HCT116 (cell line): ENCODE measurements at regions not wholly inside any gene's neighbourhood (a gene's known extent, or its start where the extent isn't known, plus 50 kb on each side); places are given as distances from the start of the nearest gene placed in this dataset.

Experiments
- CBX3 ChIP-seq: IDR thresholded peaks from 2 replicates; pipeline ENCODE4 v1.6.1; 2012; ENCODE audit warnings: low read depth
- EZH2 ChIP-seq: fragments of 200-600 bp; sonication (generic); IDR thresholded peaks from 2 replicates; pipeline ENCODE4 v1.6.1; 2017; ENCODE audit warnings: antibody characterized with exemption, mixed run types
- EZH2phosphoT487 ChIP-seq: fragments of 200-600 bp; IDR thresholded peaks from 2 replicates; pipeline ENCODE4 v1.6.1; 2018; ENCODE audit warnings: antibody characterized with exemption, borderline replicate concordance
- POLR2A ChIP-seq: IDR thresholded peaks from 2 replicates; pipeline ENCODE4 v1.7.0; 2011; ENCODE audit warnings: borderline replicate concordance; ENCODE audit not compliant: insufficient read depth, insufficient read length; ENCODE audit errors: extremely low read depth
- POLR2AphosphoS5 ChIP-seq: IDR thresholded peaks from 2 replicates; pipeline ENCODE4 v1.6.1; 2011; ENCODE audit warnings: mild to moderate bottlenecking, low read depth, low read length, moderate library complexity
- RAD21 ChIP-seq: IDR thresholded peaks from 2 replicates; pipeline ENCODE4 v1.6.1; 2012; ENCODE audit warnings: low read depth, mild to moderate bottlenecking
- TF ChIP-seq, protein P1 (sequence below), 3 experiments: fragments of 200-600 bp in 1 of 3; sonication (generic) in 1 of 3; IDR thresholded peaks in 2 of 3; conservative IDR thresholded peaks in 1 of 3; 2 replicates each; pipeline ENCODE4 v1.5.1; 2012 to 2017; ENCODE audit warnings: low read depth in 2 of 3, low read length in 2 of 3, antibody characterized with exemption in 1 of 3, borderline replicate concordance in 1 of 3, control low read depth in 1 of 3, mild to moderate bottlenecking in 1 of 3, mixed read lengths in 1 of 3, mixed run types in 1 of 3, moderate library complexity in 1 of 3; ENCODE audit not compliant: insufficient read depth in 1 of 3
- TF ChIP-seq, protein P2 (sequence below): IDR thresholded peaks from 2 replicates; pipeline ENCODE4 v1.6.1; 2012
- TF ChIP-seq, protein P3 (sequence below): IDR thresholded peaks from 2 replicates; pipeline ENCODE4 v1.6.1; 2012; ENCODE audit warnings: low read depth

DNA sequence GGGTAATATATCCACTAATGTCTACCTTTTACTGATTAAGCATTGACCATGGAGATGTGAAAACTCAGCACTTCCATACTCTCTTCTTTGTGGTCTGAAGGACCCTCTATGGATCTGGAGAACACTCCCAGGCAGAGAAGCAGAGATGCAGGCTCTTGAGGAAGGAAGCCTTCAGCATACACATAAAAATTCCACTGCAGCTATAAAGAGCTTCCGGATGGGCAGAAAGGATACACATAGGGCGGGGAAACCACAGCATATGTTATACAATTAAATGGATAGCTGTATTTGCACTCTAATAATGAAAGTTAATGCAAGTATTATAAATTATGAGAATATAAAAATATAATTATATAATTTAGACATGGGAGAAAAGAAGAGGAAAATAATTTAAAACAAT lies 1258.2 kb upstream of the ALCAM start:
- TF ChIP-seq, protein P1, sequence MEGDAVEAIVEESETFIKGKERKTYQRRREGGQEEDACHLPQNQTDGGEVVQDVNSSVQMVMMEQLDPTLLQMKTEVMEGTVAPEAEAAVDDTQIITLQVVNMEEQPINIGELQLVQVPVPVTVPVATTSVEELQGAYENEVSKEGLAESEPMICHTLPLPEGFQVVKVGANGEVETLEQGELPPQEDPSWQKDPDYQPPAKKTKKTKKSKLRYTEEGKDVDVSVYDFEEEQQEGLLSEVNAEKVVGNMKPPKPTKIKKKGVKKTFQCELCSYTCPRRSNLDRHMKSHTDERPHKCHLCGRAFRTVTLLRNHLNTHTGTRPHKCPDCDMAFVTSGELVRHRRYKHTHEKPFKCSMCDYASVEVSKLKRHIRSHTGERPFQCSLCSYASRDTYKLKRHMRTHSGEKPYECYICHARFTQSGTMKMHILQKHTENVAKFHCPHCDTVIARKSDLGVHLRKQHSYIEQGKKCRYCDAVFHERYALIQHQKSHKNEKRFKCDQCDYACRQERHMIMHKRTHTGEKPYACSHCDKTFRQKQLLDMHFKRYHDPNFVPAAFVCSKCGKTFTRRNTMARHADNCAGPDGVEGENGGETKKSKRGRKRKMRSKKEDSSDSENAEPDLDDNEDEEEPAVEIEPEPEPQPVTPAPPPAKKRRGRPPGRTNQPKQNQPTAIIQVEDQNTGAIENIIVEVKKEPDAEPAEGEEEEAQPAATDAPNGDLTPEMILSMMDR (IDR thresholded peaks at IDR 0.05 in 2 of 3, conservative IDR thresholded peaks at IDR 0.05 in 1 of 3; ENCODE audit: borderline replicate concordance in 1 of 3, insufficient read depth in 1 of 3, low read depth in 2 of 3, low read length in 2 of 3), result no peak
- TF ChIP-seq EZH2 (no peak), EZH2phosphoT487 (no peak), POLR2AphosphoS5 (no peak), POLR2A (no peak), RAD21 (no peak), CBX3 (no peak)
- TF ChIP-seq, protein P2, sequence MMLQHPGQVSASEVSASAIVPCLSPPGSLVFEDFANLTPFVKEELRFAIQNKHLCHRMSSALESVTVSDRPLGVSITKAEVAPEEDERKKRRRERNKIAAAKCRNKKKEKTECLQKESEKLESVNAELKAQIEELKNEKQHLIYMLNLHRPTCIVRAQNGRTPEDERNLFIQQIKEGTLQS, result no peak
- TF ChIP-seq, protein P3, sequence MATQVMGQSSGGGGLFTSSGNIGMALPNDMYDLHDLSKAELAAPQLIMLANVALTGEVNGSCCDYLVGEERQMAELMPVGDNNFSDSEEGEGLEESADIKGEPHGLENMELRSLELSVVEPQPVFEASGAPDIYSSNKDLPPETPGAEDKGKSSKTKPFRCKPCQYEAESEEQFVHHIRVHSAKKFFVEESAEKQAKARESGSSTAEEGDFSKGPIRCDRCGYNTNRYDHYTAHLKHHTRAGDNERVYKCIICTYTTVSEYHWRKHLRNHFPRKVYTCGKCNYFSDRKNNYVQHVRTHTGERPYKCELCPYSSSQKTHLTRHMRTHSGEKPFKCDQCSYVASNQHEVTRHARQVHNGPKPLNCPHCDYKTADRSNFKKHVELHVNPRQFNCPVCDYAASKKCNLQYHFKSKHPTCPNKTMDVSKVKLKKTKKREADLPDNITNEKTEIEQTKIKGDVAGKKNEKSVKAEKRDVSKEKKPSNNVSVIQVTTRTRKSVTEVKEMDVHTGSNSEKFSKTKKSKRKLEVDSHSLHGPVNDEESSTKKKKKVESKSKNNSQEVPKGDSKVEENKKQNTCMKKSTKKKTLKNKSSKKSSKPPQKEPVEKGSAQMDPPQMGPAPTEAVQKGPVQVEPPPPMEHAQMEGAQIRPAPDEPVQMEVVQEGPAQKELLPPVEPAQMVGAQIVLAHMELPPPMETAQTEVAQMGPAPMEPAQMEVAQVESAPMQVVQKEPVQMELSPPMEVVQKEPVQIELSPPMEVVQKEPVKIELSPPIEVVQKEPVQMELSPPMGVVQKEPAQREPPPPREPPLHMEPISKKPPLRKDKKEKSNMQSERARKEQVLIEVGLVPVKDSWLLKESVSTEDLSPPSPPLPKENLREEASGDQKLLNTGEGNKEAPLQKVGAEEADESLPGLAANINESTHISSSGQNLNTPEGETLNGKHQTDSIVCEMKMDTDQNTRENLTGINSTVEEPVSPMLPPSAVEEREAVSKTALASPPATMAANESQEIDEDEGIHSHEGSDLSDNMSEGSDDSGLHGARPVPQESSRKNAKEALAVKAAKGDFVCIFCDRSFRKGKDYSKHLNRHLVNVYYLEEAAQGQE, result no peak
